Panc1 (cell line): ENCODE measurements at regions not wholly inside any gene's neighbourhood (a gene's known extent, or its start where the extent isn't known, plus 50 kb on each side); places are given as distances from the start of the nearest gene placed in this dataset.

Source experiments
- ATAC-seq: fragments of 200-7000 bp; cut with Tn5 transposase; 2 replicates; pipeline ENCODE4 v1.9.1; 2020; ENCODE audit warnings: mild to moderate bottlenecking, moderate library complexity
- BruUV-seq: library from RNA; stranded (reverse); fragments of 400-500 nt; replicated peaks from 2 replicates; lab custom pipeline; 2021; lab: Mats Ljungman, UMichigan
- CTCF ChIA-PET: fragments of 300-600 bp; sonication (Branson Sonifier 250); formaldehyde crosslinking; loops from one replicate; lab custom pipeline; 2022; ENCODE audit warnings: antibody characterized with exemption; lab: Charles Lee
- POLR2A ChIA-PET: fragments of 300-600 bp; sonication (Branson Sonifier 250); formaldehyde crosslinking; loops from one replicate; lab custom pipeline; 2022; ENCODE audit warnings: antibody characterized with exemption; lab: Charles Lee
- DNase-seq: peaks from one replicate; pipeline ENCODE4 v3.0.0-alpha.2; 2010; ENCODE audit warnings: low read depth, low spot score
- H3K27ac ChIP-seq: 2 replicates; pipeline ENCODE4 v1.5.1; 2011; ENCODE audit warnings: mild to moderate bottlenecking, low read length, inconsistent platforms
- H3K27me3 ChIP-seq: fragments of 200-500 bp; sonication (Bioruptor generic); 2 replicates; pipeline ENCODE4 v1.6.0; 2014; ENCODE audit warnings: low read length, inconsistent platforms; ENCODE audit not compliant: control insufficient read depth, insufficient read depth
- H3K36me3 ChIP-seq: fragments of 200-500 bp; sonication (Bioruptor generic); 2 replicates; pipeline ENCODE4 v1.5.1; 2014; ENCODE audit warnings: inconsistent platforms, mild to moderate bottlenecking, low read length, moderate library complexity; ENCODE audit not compliant: control insufficient read depth, insufficient read depth
- H3K4me1 ChIP-seq: 2 replicates; pipeline ENCODE4 v1.5.1; 2011; ENCODE audit warnings: inconsistent platforms, mild to moderate bottlenecking, low read length, moderate library complexity; ENCODE audit not compliant: control insufficient read depth, insufficient read depth
- H3K4me3 ChIP-seq, 2 experiments: 2 replicates each; pipeline ENCODE4 v1.5.1; 2011 to 2012; ENCODE audit warnings: low read depth in 2 of 2, low read length in 2 of 2, mild to moderate bottlenecking in 2 of 2, inconsistent platforms in 1 of 2, moderate library complexity in 1 of 2
- H3K9me3 ChIP-seq: fragments of 200-500 bp; sonication (Bioruptor generic); 2 replicates; pipeline ENCODE4 v1.5.1; 2014; ENCODE audit warnings: low read depth, mild to moderate bottlenecking, inconsistent platforms, low read length, moderate library complexity; ENCODE audit not compliant: control insufficient read depth, insufficient read depth
- POLR2AphosphoS5 ChIP-seq: IDR thresholded peaks from 2 replicates; pipeline ENCODE4 v1.6.1; 2012; ENCODE audit warnings: mild to moderate bottlenecking, low read depth, low read length, moderate library complexity
- REST ChIP-seq, 2 experiments: IDR thresholded peaks; 2 replicates each; pipeline ENCODE4 v1.6.1; 2011 to 2012; ENCODE audit warnings: low read depth in 2 of 2, control low read depth in 1 of 2, low read length in 1 of 2, mild to moderate bottlenecking in 1 of 2, moderate library complexity in 1 of 2; ENCODE audit not compliant: insufficient read depth in 1 of 2
- SIN3A ChIP-seq: IDR thresholded peaks from 2 replicates; pipeline ENCODE4 v1.6.1; 2012; ENCODE audit warnings: low read depth, mild to moderate bottlenecking, low read length, moderate library complexity, borderline replicate concordance; ENCODE audit not compliant: insufficient read depth
- TCF7L2 ChIP-seq: IDR thresholded peaks from 2 replicates; pipeline ENCODE4 v1.6.1; 2011; ENCODE audit warnings: mild to moderate bottlenecking, low read depth, low read length, inconsistent platforms
- in situ Hi-C: cut with HindIII; loops from 2 replicates; pipeline ENCODE4 v1.10.0; 2016; ENCODE audit warnings: low sequenced_read_pairs, low pct_unique_long_range_greater_than_20kb
- intact Hi-C: fragments of 100-400 bp; cut with micrococcal nuclease; formaldehyde crosslinking; loops from one replicate; pipeline ENCODE4 v1.10.0; 2022; ENCODE audit not compliant: unreplicated experiment
- TF ChIP-seq, protein P1 (sequence below): fragments of 450-650 bp; IDR thresholded peaks from 2 replicates; pipeline ENCODE4 v1.5.1; 2017; ENCODE audit warnings: mild to moderate bottlenecking

DNA sequence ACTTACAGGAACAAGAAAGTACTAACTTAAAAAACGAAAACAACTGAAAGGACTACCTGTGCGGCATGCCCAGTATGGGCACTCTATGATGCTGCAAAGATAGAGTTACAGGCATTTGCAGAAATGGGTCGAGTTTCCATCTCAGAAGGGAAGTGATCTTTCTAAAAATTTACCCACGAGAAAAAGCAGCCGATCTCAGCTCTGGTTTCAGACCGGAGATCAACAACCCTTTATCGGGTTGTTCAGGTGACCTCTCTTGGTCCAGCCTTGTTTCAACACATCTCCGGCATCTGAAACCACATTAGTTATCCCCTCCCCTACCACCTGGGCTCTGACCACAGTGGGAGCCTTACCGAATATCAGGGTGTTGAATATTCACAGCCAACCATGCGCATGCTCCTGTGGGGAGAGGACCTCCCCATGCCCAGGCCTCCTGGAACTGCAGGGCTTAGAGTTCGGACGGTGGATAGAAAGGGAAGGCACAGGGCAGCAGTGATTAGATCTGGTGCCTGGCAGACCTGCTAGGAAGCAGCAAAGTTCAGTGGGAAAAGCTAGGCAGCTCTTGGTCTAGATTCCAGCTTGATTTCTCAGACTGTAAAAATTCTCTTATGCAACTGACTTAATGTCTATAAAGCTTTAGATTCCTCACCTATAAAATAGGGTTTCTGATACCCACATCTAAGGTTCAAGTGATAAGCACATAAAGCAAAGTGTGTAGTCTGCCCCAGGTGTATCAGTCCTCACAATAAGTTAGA is 906.0 kb downstream of the VRK1 start:
- H3K27ac ChIP-seq, result no peak overlapping the region
- H3K4me3 ChIP-seq, result no peak overlapping the region
- ChIA-PET POLR2A (no interaction called here), CTCF (no interaction called here)
- intact Hi-C loops, result no loop called here
- no peak for ATAC-seq
- no peak for DNase-seq
- H3K4me1 ChIP-seq, result no peaks in the 10 kb centered on the region
- H3K36me3 ChIP-seq, result no peaks in the 10 kb centered on the region
- no peak for TF ChIP-seq POLR2AphosphoS5
- TF ChIP-seq TCF7L2, result no peak
- TF ChIP-seq REST (IDR thresholded peaks at IDR 0.05; ENCODE audit: insufficient read depth in 1 of 2, low read depth in 2 of 2, low read length in 1 of 2), result no peak
- TF ChIP-seq, protein P1, sequence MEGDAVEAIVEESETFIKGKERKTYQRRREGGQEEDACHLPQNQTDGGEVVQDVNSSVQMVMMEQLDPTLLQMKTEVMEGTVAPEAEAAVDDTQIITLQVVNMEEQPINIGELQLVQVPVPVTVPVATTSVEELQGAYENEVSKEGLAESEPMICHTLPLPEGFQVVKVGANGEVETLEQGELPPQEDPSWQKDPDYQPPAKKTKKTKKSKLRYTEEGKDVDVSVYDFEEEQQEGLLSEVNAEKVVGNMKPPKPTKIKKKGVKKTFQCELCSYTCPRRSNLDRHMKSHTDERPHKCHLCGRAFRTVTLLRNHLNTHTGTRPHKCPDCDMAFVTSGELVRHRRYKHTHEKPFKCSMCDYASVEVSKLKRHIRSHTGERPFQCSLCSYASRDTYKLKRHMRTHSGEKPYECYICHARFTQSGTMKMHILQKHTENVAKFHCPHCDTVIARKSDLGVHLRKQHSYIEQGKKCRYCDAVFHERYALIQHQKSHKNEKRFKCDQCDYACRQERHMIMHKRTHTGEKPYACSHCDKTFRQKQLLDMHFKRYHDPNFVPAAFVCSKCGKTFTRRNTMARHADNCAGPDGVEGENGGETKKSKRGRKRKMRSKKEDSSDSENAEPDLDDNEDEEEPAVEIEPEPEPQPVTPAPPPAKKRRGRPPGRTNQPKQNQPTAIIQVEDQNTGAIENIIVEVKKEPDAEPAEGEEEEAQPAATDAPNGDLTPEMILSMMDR, result no peak
- no peak for TF ChIP-seq SIN3A
- H3K27me3 ChIP-seq, result no peaks in the 10 kb centered on the region
- in situ Hi-C loops, result no loop called here
- no TSS peak for BruUV-seq
- H3K9me3 ChIP-seq, result no peaks in the 10 kb centered on the region

DNA sequence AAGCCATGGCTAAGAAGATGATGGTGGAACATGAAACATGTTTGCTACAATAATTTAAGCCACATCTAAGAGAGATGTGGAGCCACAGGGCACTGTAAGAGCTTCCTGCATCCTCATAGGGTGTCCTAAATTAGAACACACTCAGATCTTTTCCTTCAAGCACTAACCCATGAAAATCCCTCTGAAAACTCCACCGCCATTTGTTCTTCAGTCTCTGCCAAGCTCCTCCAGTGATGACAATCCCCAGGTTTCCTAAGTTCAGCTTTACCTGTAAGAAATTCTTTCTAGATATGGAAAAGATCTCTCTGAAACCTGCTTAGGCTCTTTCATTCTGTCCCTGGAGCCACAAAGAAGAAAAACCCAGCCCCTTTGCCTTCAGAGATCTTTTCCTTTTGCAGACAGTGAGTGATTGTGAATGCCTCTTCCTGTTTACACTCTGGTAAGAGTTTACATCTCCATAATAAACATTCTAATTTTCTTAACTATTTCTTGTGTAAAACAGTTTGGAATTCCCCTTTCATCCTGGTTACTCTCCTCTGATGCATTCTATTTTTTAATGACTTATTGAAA is 907.2 kb downstream of the VRK1 start:
- no peak for ATAC-seq
- BruUV-seq, result no TSS peak
- no peaks in the 10 kb centered on the region for H3K4me1 ChIP-seq
- no peaks in the 10 kb centered on the region for H3K9me3 ChIP-seq
- TF ChIP-seq TCF7L2 (no peak), POLR2AphosphoS5 (no peak), REST (IDR thresholded peaks at IDR 0.05; ENCODE audit: insufficient read depth in 1 of 2, low read depth in 2 of 2, low read length in 1 of 2) (no peak), SIN3A (no peak)
- TF ChIP-seq, protein P1, result no peak
- H3K27me3 ChIP-seq, result no peaks in the 10 kb centered on the region
- intact Hi-C loops (no loop called here), in situ Hi-C loops (no loop called here)
- ChIA-PET CTCF (no interaction called here), POLR2A (no interaction called here)
- DNase-seq, result no peak
- H3K4me3 ChIP-seq, result no peak overlapping the region
- no peak overlapping the region for H3K27ac ChIP-seq
- no peaks in the 10 kb centered on the region for H3K36me3 ChIP-seq
